ENCODE measurements at regions not wholly inside any gene's neighbourhood (a gene's known extent, or its start where the extent isn't known, plus 50 kb on each side); places are given as distances from the start of the nearest gene placed in this dataset.

DNA sequence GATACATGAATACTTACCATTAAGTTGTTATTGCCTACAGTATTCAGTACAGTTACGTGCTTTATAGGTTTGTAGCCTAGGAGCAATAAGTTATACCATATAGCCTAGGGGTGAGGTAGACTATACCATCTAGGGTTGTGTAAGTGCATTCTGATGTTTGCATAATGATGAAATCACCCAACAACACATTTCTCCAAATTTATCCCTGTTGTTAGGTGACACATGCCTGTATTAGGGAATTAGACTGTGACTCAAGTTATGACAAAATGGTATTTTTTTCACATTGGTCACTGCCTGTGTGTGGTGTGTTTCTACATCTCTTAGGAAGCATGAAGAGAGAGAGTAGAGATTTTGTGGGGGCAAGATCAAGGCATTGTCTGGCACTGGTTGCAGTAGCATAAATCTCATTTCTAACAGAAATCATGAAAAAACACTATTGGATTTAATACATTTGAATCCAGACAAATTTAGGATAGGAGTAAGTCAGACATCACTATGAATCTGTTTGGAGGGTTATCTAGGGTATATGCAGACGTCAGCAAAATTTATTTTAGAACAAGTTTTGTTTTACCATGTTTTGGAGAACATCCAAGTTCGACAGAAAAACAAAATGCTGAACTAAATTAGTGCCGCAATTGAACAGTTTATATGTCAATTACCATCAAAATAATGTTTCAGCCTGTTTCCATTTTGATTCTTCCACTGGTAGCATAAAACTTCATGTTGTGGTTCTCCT, 332.1 kb downstream of the LMO7 start:
- H3K36me3 ChIP-seq: no peaks in the 10 kb centered on the region
- H3K27ac ChIP-seq: no peak overlapping the region
- no peaks in the 10 kb centered on the region for H3K9me3 ChIP-seq
- TF ChIP-seq, protein P1, sequence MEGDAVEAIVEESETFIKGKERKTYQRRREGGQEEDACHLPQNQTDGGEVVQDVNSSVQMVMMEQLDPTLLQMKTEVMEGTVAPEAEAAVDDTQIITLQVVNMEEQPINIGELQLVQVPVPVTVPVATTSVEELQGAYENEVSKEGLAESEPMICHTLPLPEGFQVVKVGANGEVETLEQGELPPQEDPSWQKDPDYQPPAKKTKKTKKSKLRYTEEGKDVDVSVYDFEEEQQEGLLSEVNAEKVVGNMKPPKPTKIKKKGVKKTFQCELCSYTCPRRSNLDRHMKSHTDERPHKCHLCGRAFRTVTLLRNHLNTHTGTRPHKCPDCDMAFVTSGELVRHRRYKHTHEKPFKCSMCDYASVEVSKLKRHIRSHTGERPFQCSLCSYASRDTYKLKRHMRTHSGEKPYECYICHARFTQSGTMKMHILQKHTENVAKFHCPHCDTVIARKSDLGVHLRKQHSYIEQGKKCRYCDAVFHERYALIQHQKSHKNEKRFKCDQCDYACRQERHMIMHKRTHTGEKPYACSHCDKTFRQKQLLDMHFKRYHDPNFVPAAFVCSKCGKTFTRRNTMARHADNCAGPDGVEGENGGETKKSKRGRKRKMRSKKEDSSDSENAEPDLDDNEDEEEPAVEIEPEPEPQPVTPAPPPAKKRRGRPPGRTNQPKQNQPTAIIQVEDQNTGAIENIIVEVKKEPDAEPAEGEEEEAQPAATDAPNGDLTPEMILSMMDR (IDR thresholded peaks at IDR 0.05): no peak
- intact Hi-C loops (cut with DNase I): no loop called here
- no peaks in the 10 kb centered on the region for H3K27me3 ChIP-seq
- WGBS, 2 donors: 68 to 79% methylated on average over 4 of the region's 4 CpGs
- DNase-seq: no peak
- ATAC-seq: no peak
- no peaks in the 10 kb centered on the region for H3K4me1 ChIP-seq
- H3K4me3 ChIP-seq: no peak overlapping the region

DNA sequence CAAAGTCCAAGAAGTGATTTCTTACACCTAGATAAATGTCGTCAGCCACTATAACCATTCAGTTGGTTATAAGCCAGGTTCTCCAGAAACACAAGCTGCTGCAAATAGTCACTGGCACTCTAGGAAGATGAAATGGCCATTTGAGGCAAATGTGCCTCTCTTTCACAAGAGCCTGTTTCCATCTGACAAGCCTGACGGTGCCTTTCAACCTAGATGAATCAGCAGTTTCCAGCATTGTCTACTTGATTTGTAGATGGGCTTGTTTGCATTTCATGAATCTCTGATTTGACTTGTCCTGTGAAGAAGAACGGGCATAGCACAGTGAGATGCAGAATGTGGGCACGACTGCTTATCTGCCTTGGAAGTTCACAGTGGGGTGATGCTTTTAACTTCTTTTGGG, 327.2 kb downstream of the LMO7 start:
- WGBS, 2 donors: 32 to 38% methylated on average over 4 of the region's 4 CpGs
- H3K36me3 ChIP-seq: no peaks in the 10 kb centered on the region
- no peaks in the 10 kb centered on the region for H3K4me1 ChIP-seq
- H3K4me3 ChIP-seq: no peak overlapping the region
- DNase-seq (no peak), ATAC-seq (no peak)
- no peak overlapping the region for H3K27ac ChIP-seq
- intact Hi-C loops (cut with DNase I): no loop called here
- no peaks in the 10 kb centered on the region for H3K27me3 ChIP-seq
- H3K9me3 ChIP-seq: no peaks in the 10 kb centered on the region
- TF ChIP-seq, protein P1 (IDR thresholded peaks at IDR 0.05): no peak

DNA sequence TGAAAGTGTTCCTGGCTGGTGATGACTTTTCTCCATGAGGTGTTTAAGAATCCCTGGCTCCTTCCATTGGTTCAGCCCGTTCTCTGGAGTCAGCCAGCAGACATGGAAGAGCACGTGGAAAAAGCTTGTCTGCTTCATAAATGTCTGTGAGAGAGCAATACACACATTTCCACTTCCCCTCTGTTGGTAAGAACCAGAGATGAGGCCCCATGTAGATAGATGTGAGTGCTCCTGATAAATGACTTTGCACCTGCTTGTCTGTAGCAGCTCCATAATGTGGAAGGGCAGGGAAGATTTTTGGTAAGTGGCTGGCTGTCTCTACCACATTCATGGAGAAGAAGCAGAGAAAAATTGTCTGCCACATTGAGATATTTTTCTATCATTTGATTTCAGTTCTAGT, 325.8 kb downstream of the LMO7 start:
- ATAC-seq (no peak), DNase-seq (no peak)
- Histone ChIP-seq H3K36me3 (no peaks in the 10 kb centered on the region), H3K9me3 (no peaks in the 10 kb centered on the region), H3K4me3 (no peak overlapping the region), H3K27me3 (no peaks in the 10 kb centered on the region), H3K4me1 (no peaks in the 10 kb centered on the region), H3K27ac (no peak overlapping the region)
- TF ChIP-seq, protein P1 (IDR thresholded peaks at IDR 0.05): no peak
- intact Hi-C loops (cut with DNase I): no loop called here
- 58 to 63% methylated on average over 2 of the region's 2 CpGs for WGBS, 2 donors

DNA sequence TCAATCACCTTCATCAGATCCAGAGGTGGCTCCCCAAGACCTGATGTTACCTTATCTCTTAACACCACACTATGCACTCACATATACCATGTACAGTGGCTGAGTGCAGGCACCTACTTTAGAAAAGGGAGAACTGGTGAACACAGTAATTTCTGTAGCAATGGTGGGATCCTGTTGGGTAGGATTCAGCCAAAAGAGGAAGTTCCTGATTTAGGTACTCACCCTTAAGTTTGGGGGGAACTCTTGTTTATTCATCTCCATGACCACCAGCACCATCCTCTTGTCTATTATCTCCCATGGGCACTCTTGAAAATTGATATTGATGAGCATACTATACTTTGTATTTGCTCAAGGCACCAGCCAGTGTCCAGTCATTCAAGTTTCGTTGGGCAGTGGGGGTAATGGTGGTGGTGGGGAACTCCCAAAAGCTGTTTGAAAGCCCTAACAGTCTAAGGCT, 324.4 kb downstream of the LMO7 start:
- no peaks in the 10 kb centered on the region for H3K27me3 ChIP-seq
- no peaks in the 10 kb centered on the region for H3K9me3 ChIP-seq
- ATAC-seq (no peak), DNase-seq (no peak)
- H3K36me3 ChIP-seq: no peaks in the 10 kb centered on the region
- no peak overlapping the region for H3K27ac ChIP-seq
- H3K4me1 ChIP-seq: no peaks in the 10 kb centered on the region
- no peak overlapping the region for H3K4me3 ChIP-seq
- intact Hi-C loops (cut with DNase I): no loop called here
- WGBS, 2 donors: 78 to 96% methylated on average over 1 of the region's 1 CpG
- TF ChIP-seq, protein P1 (IDR thresholded peaks at IDR 0.05): no peak
